PC-3 (cell line): ENCODE measurements at regions not wholly inside any gene's neighbourhood (a gene's known extent, or its start where the extent isn't known, plus 50 kb on each side); places are given as distances from the start of the nearest gene placed in this dataset.

Experiments
- ATAC-seq: fragments of 200-7000 bp; cut with Tn5 transposase; 2 replicates; pipeline ENCODE4 v1.9.1; 2020; ENCODE audit warnings: mild to moderate bottlenecking, moderate library complexity
- BruUV-seq: library from RNA; stranded (reverse); fragments of 400-500 nt; replicated peaks from 2 replicates; lab custom pipeline; 2021; lab: Mats Ljungman, UMichigan
- CTCF ChIA-PET: fragments of 300-600 bp; sonication (Branson Sonifier 250); formaldehyde crosslinking; loops from one replicate; lab custom pipeline; 2022; ENCODE audit warnings: antibody characterized with exemption; lab: Charles Lee
- POLR2A ChIA-PET: fragments of 300-600 bp; sonication (Branson Sonifier 250); formaldehyde crosslinking; loops from one replicate; lab custom pipeline; 2022; ENCODE audit warnings: antibody characterized with exemption; ENCODE audit not compliant: unreplicated experiment; lab: Charles Lee
- DNase-seq: peaks from one replicate; pipeline ENCODE4 v3.0.0-alpha.2; 2015
- H2AFZ ChIP-seq: fragments of 300-600 bp; sonication (generic); 2 replicates; pipeline ENCODE4 v1.6.0; 2016; ENCODE audit warnings: antibody characterized with exemption, low read length
- H3F3A ChIP-seq: fragments of 300-600 bp; sonication (generic); one replicate; pipeline ENCODE4 v1.6.0; 2017; ENCODE audit warnings: antibody characterized with exemption, low read length, control low read depth, mild to moderate bottlenecking; ENCODE audit not compliant: unreplicated experiment
- H3K27ac ChIP-seq: fragments of 300-600 bp; sonication (generic); 2 replicates; pipeline ENCODE4 v1.5.1; 2016; ENCODE audit warnings: mild to moderate bottlenecking, low read length
- H3K27me3 ChIP-seq: fragments of 300-600 bp; sonication (generic); 2 replicates; pipeline ENCODE4 v1.6.1; 2016; ENCODE audit warnings: low read length, mixed read lengths
- H3K36me3 ChIP-seq: fragments of 300-600 bp; sonication (generic); 2 replicates; pipeline ENCODE4 v1.6.1; 2016; ENCODE audit warnings: low read depth, mixed run types, low read length, mixed read lengths
- H3K4me1 ChIP-seq: fragments of 300-600 bp; sonication (generic); 2 replicates; pipeline ENCODE4 v1.5.1; 2016; ENCODE audit warnings: low read length; ENCODE audit not compliant: insufficient read depth
- H3K4me2 ChIP-seq: fragments of 300-600 bp; sonication (generic); 2 replicates; pipeline ENCODE4 v1.6.0; 2016; ENCODE audit warnings: low read length
- H3K4me3 ChIP-seq: fragments of 300-600 bp; sonication (generic); 2 replicates; pipeline ENCODE4 v1.5.1; 2016; ENCODE audit warnings: mild to moderate bottlenecking, low read length, mixed read lengths
- H3K79me2 ChIP-seq: fragments of 300-600 bp; sonication (generic); 2 replicates; pipeline ENCODE4 v1.6.1; 2017; ENCODE audit warnings: low read length, mixed read lengths
- H3K9ac ChIP-seq: fragments of 300-600 bp; sonication (generic); 2 replicates; pipeline ENCODE4 v1.6.0; 2016; ENCODE audit warnings: mild to moderate bottlenecking, low read length
- H3K9me2 ChIP-seq: fragments of 300-600 bp; sonication (generic); replicated peaks from 2 replicates; pipeline ENCODE4 v1.6.1; 2016; ENCODE audit warnings: mixed run types, low read length, mixed read lengths
- H3K9me3 ChIP-seq: fragments of 300-600 bp; sonication (generic); 2 replicates; pipeline ENCODE4 v1.6.1; 2016; ENCODE audit warnings: low read length, mixed read lengths
- H4K20me1 ChIP-seq: fragments of 300-600 bp; sonication (generic); 2 replicates; pipeline ENCODE4 v1.6.1; 2016; ENCODE audit warnings: low read length, mixed read lengths
- CTCF ChIP-seq: fragments of 300-600 bp; sonication (generic); conservative IDR thresholded peaks from 2 replicates; pipeline ENCODE4 v1.5.1; 2017; ENCODE audit warnings: antibody characterized with exemption, low read depth, mild to moderate bottlenecking, low read length
- EZH2 ChIP-seq: fragments of 300-600 bp; sonication (generic); IDR thresholded peaks from one replicate; pipeline ENCODE4 v1.6.1; 2017; ENCODE audit warnings: antibody characterized with exemption, mild to moderate bottlenecking, low read length; ENCODE audit not compliant: unreplicated experiment
- EZH2phosphoT487 ChIP-seq: fragments of 300-600 bp; sonication (generic); IDR thresholded peaks from 2 replicates; pipeline ENCODE4 v1.6.1; 2018; ENCODE audit warnings: mild to moderate bottlenecking, antibody characterized with exemption, low read length, borderline replicate concordance
- intact Hi-C: fragments of 100-400 bp; cut with micrococcal nuclease; formaldehyde crosslinking; loops from 2 replicates; pipeline ENCODE4 v1.9.0; 2023

GRCh38 chr1:79398501-79398900 lies 392.0 kb upstream of the ADGRL4 start:
- intact Hi-C loops, result no loop called here
- Histone ChIP-seq H3K4me2 (no peak overlapping the region), H3K79me2 (no peaks in the 10 kb centered on the region), H3K9ac (no peak overlapping the region), H3K27me3 (no peaks in the 10 kb centered on the region), H2AFZ (no peak overlapping the region), H3F3A (no peaks in the 10 kb centered on the region), H3K9me2 (no peaks in the 10 kb centered on the region), H3K4me3 (no peak overlapping the region), H4K20me1 (no peaks in the 10 kb centered on the region), H3K36me3 (no peaks in the 10 kb centered on the region), H3K27ac (no peak overlapping the region), H3K4me1 (peaks cover 6% of the 10 kb centered on the region; the same call in 1 of the 2 replicates), H3K9me3 (no peaks in the 10 kb centered on the region)
- POLR2A ChIA-PET, result interaction anchor here (0.6 kb wide), 1 partner anchor 16 kb away, joined by 4 read pairs; no protein-coding TSS in a partner anchor
- ATAC-seq (no peak; the same call in 1 of the 2 replicates), DNase-seq (no peak)
- TF ChIP-seq EZH2, result no peak
- no TSS peak for BruUV-seq
- CTCF ChIA-PET, result no interaction called here

- no peak overlapping the region for H3K27ac ChIP-seq
- no peaks in the 10 kb centered on the region for H3K79me2 ChIP-seq
- H3K4me1 ChIP-seq, result peaks cover 14% of the 10 kb centered on the region
- no peak for ATAC-seq
- no peak overlapping the region for H3K4me3 ChIP-seq
- BruUV-seq, result no TSS peak
- H4K20me1 ChIP-seq, result no peaks in the 10 kb centered on the region
- no peak overlapping the region for H3K9ac ChIP-seq
- H3K9me3 ChIP-seq, result no peaks in the 10 kb centered on the region
- TF ChIP-seq CTCF (no peak), EZH2 (no peak), EZH2phosphoT487 (no peak)
- no peak for DNase-seq
- no peaks in the 10 kb centered on the region for H3F3A ChIP-seq
- no peaks in the 10 kb centered on the region for H3K36me3 ChIP-seq
- intact Hi-C loops, result no loop called here
- ChIA-PET CTCF (no interaction called here), POLR2A (no interaction called here)
- no peaks in the 10 kb centered on the region for H3K9me2 ChIP-seq
- H3K27me3 ChIP-seq, result no peaks in the 10 kb centered on the region
- H3K4me2 ChIP-seq, result no peak overlapping the region
- H2AFZ ChIP-seq, result no peak overlapping the region
These were observed 390.4 kb upstream of the ADGRL4 start for GRCh38 chr1:79396901-79397300.

GRCh38 chr1:79388694-79389361 lies 382.3 kb upstream of the ADGRL4 start:
- BruUV-seq, result no TSS peak

More at GRCh38 chr1:79388694-79389361, 382.3 kb upstream of the ADGRL4 start:
- no peaks in the 10 kb centered on the region for H4K20me1 ChIP-seq
- no peaks in the 10 kb centered on the region for H3K36me3 ChIP-seq
- intact Hi-C loops, result loop anchor here (2.0 kb wide), 1 partner anchor 66 kb away; no protein-coding TSS in a partner anchor
- no peak overlapping the region for H2AFZ ChIP-seq
- H3K9me2 ChIP-seq, result no peaks in the 10 kb centered on the region
- H3K9ac ChIP-seq, result no peak overlapping the region
- DNase-seq (peak; percentile 76), ATAC-seq (peak; percentile 79)
- H3K4me2 ChIP-seq, result no peak overlapping the region
- H3K4me3 ChIP-seq, result no peak overlapping the region
- no peaks in the 10 kb centered on the region for H3F3A ChIP-seq
- peaks cover 24% of the 10 kb centered on the region for H3K4me1 ChIP-seq
- POLR2A ChIA-PET, result interaction anchor here (0.6 to 0.7 kb wide), 2 partner anchors 10 to 37 kb away, joined by 4 read pairs; no protein-coding TSS in a partner anchor
- no peaks in the 10 kb centered on the region for H3K9me3 ChIP-seq
- 0 out of 2 replicates have a peak overlapping the region, but pooled peaks have one; percentile 18 for H3K27ac ChIP-seq
- CTCF ChIA-PET, result interaction anchor here (0.5 to 0.6 kb wide), 2 partner anchors 13 to 129 kb away, joined by 3 to 6 read pairs; no protein-coding TSS in a partner anchor
- no peaks in the 10 kb centered on the region for H3K27me3 ChIP-seq
- no peaks in the 10 kb centered on the region for H3K79me2 ChIP-seq
- TF ChIP-seq EZH2 (no peak), CTCF (no peak), EZH2phosphoT487 (no peak)
